GM23338 (cell line): ENCODE measurements at regions not wholly inside any gene's neighbourhood (a gene's known extent, or its start where the extent isn't known, plus 50 kb on each side); places are given as distances from the start of the nearest gene placed in this dataset.

ENCODE experiments used
- ATAC-seq: fragments of 200-7000 bp; cut with Tn5 transposase; 3 replicates; pipeline ENCODE4 v1.9.1; 2020
- DNase-seq: peaks from one replicate; pipeline ENCODE4 v3.0.0-alpha.2; 2015; ENCODE audit warnings: low spot score
- H2AFZ ChIP-seq: fragments of 200-600 bp; sonication (generic); 2 replicates; pipeline ENCODE4 v1.8.0; 2016; ENCODE audit warnings: antibody characterized with exemption, mild to moderate bottlenecking, moderate library complexity
- H3F3A ChIP-seq: fragments of 200-600 bp; sonication (generic); replicated peaks from 2 replicates; pipeline ENCODE4 v1.8.0; 2017; ENCODE audit warnings: antibody characterized with exemption, mixed run types, low read depth
- H3K27ac ChIP-seq: fragments of 200-600 bp; sonication (generic); 2 replicates; pipeline ENCODE4 v1.6.1; 2016; ENCODE audit warnings: low read depth
- H3K27me3 ChIP-seq: fragments of 200-600 bp; sonication (generic); 2 replicates; pipeline ENCODE4 v1.8.0; 2016; ENCODE audit warnings: mild to moderate bottlenecking, mixed run types, moderate library complexity; ENCODE audit not compliant: insufficient read depth
- H3K36me3 ChIP-seq: fragments of 200-600 bp; sonication (generic); 2 replicates; pipeline ENCODE4 v1.8.0; 2016; ENCODE audit warnings: mild to moderate bottlenecking; ENCODE audit not compliant: insufficient read depth
- H3K4me1 ChIP-seq: fragments of 200-600 bp; sonication (generic); 2 replicates; pipeline ENCODE4 v1.8.0; 2016; ENCODE audit warnings: mild to moderate bottlenecking, moderate library complexity; ENCODE audit not compliant: insufficient read depth
- H3K4me2 ChIP-seq: fragments of 200-600 bp; sonication (generic); 2 replicates; pipeline ENCODE4 v1.7.1; 2017; ENCODE audit warnings: mixed run types
- H3K4me3 ChIP-seq: fragments of 200-600 bp; sonication (generic); 2 replicates; pipeline ENCODE4 v1.6.1; 2016; ENCODE audit warnings: mixed run types
- H3K79me2 ChIP-seq: fragments of 200-600 bp; sonication (generic); replicated peaks from 2 replicates; pipeline ENCODE4 v1.8.0; 2017; ENCODE audit warnings: mild to moderate bottlenecking; ENCODE audit not compliant: insufficient read depth
- H3K9me2 ChIP-seq: fragments of 200-600 bp; sonication (generic); 2 replicates; pipeline ENCODE4 v1.8.0; 2017; ENCODE audit not compliant: insufficient read depth
- H4K20me1 ChIP-seq: fragments of 200-600 bp; sonication (generic); replicated peaks from 2 replicates; pipeline ENCODE4 v1.8.0; 2017; ENCODE audit warnings: mild to moderate bottlenecking; ENCODE audit not compliant: insufficient read depth
- H3K27ac Mint-ChIP-seq: 2 replicates; pipeline ENCODE4 v1.8.0; 2020; ENCODE audit warnings: inconsistent platforms, mild to moderate bottlenecking, moderate library complexity, mixed read lengths
- H3K27me3 Mint-ChIP-seq: 3 replicates; pipeline ENCODE4 v1.8.0; 2022; ENCODE audit warnings: low read depth, mild to moderate bottlenecking, moderate library complexity, mixed read lengths, inconsistent platforms; ENCODE audit not compliant: insufficient read depth, poor library complexity
- H3K36me3 Mint-ChIP-seq: 3 replicates; pipeline ENCODE4 v1.8.0; 2021; ENCODE audit warnings: low read depth, mild to moderate bottlenecking, inconsistent platforms, moderate library complexity, mixed read lengths
- H3K4me1 Mint-ChIP-seq: 3 replicates; pipeline ENCODE4 v1.8.0; 2020; ENCODE audit warnings: mild to moderate bottlenecking, inconsistent platforms, mixed read lengths
- H3K4me3 Mint-ChIP-seq: 3 replicates; pipeline ENCODE4 v1.8.0; 2021; ENCODE audit warnings: moderate library complexity, mild to moderate bottlenecking, inconsistent platforms, mixed read lengths
- H3K9me3 Mint-ChIP-seq: 3 replicates; pipeline ENCODE4 v1.8.0; 2020; ENCODE audit warnings: moderate library complexity, mild to moderate bottlenecking, inconsistent platforms, mixed read lengths
- CREB1 ChIP-seq: fragments of 250-450 bp; sonication (Bioruptor Pico); IDR thresholded peaks from 2 replicates; pipeline ENCODE4 v1.5.0; 2020; ENCODE audit warnings: low read depth, mild to moderate bottlenecking, moderate library complexity
- CTCF ChIP-seq, 2 experiments: fragments of 200-600 bp in 1 of 2; sonication (generic) in 1 of 2; conservative IDR thresholded peaks; 2 replicates each; pipeline versions ENCODE4 v1.5.1 to v1.6.1; 2016 to 2017; ENCODE audit warnings: antibody characterized with exemption in 2 of 2, low read depth in 2 of 2, mild to moderate bottlenecking in 2 of 2, moderate library complexity in 1 of 2
- ETS1 ChIP-seq: IDR thresholded peaks from 2 replicates; pipeline ENCODE4 v1.6.1; 2016; ENCODE audit warnings: antibody characterized with exemption
- EZH2 ChIP-seq: fragments of 200-600 bp; sonication (generic); IDR thresholded peaks from one replicate; pipeline ENCODE4 v1.8.0; 2017; ENCODE audit warnings: antibody characterized with exemption, mild to moderate bottlenecking, low read depth; ENCODE audit not compliant: unreplicated experiment
- EZH2phosphoT487 ChIP-seq: fragments of 200-600 bp; sonication (generic); IDR thresholded peaks from one replicate; pipeline ENCODE4 v1.8.1; 2018; ENCODE audit warnings: antibody characterized with exemption; ENCODE audit not compliant: unreplicated experiment
- JUNB ChIP-seq: IDR thresholded peaks from one replicate; pipeline ENCODE4 v1.6.1; 2016; ENCODE audit warnings: antibody characterized with exemption; ENCODE audit not compliant: unreplicated experiment
- NANOG ChIP-seq: IDR thresholded peaks from 2 replicates; pipeline ENCODE4 v1.6.1; 2016; ENCODE audit warnings: antibody characterized with exemption, borderline replicate concordance
- POLR2AphosphoS5 ChIP-seq: IDR thresholded peaks from 2 replicates; pipeline ENCODE4 v1.6.1; 2016; ENCODE audit warnings: antibody characterized with exemption, low read depth
- REST ChIP-seq: IDR thresholded peaks from one replicate; pipeline ENCODE4 v1.6.1; 2018; ENCODE audit warnings: antibody characterized with exemption; ENCODE audit not compliant: unreplicated experiment
- ZNF114 ChIP-seq: fragments of 250-450 bp; sonication (Bioruptor Pico); IDR thresholded peaks from 2 replicates; pipeline ENCODE4 v1.5.0; 2020; ENCODE audit warnings: mild to moderate bottlenecking, moderate library complexity
- ZNF331 ChIP-seq: fragments of 250-450 bp; sonication (Bioruptor Pico); IDR thresholded peaks from 2 replicates; pipeline ENCODE4 v1.5.0; 2020; ENCODE audit warnings: low read depth, mild to moderate bottlenecking, moderate library complexity
- ZNF462 ChIP-seq: fragments of 250-450 bp; sonication (Bioruptor Pico); IDR thresholded peaks from 2 replicates; pipeline ENCODE4 v1.5.0; 2020; ENCODE audit warnings: mild to moderate bottlenecking, moderate library complexity

- H3K9me3 Mint-ChIP-seq, result no peaks in the 10 kb centered on the region
- no peak overlapping the region for H3K4me3 Mint-ChIP-seq
- no peaks in the 10 kb centered on the region for H3K36me3 Mint-ChIP-seq
- H3K4me3 ChIP-seq, result no peak overlapping the region
- H3K27ac Mint-ChIP-seq, result no peak overlapping the region
- peaks cover 28% of the 10 kb centered on the region for H3K4me1 Mint-ChIP-seq
- TF ChIP-seq EZH2, result no peak
- no peak for TF ChIP-seq CTCF (conservative IDR thresholded peaks at IDR 0.05; ENCODE audit: low read depth in 2 of 2)
- TF ChIP-seq POLR2AphosphoS5, result no peak
- no peak for TF ChIP-seq CREB1
- no peak for TF ChIP-seq ETS1
- no peak for TF ChIP-seq ZNF331 (CRISPR knock-in tag)
- TF ChIP-seq NANOG, result no peak
- TF ChIP-seq ZNF462 (CRISPR knock-in tag), result no peak
- TF ChIP-seq ZNF114 (CRISPR knock-in tag), result no peak
- no peak for TF ChIP-seq JUNB
- no peak for TF ChIP-seq REST
- no peak for TF ChIP-seq EZH2phosphoT487
- H4K20me1 ChIP-seq, result no peaks in the 10 kb centered on the region
- no peaks in the 10 kb centered on the region for H3F3A ChIP-seq
- H3K27ac ChIP-seq, result no peak overlapping the region
- no peaks in the 10 kb centered on the region for H3K79me2 ChIP-seq
- 0 out of 2 replicates have a peak, but pooled peaks cover 6% of the 10 kb centered on the region for H3K4me1 ChIP-seq
- no peaks in the 10 kb centered on the region for H3K9me2 ChIP-seq
- H3K27me3 ChIP-seq, result no peaks in the 10 kb centered on the region
- no peaks in the 10 kb centered on the region for H3K36me3 ChIP-seq
- H3K27me3 Mint-ChIP-seq, result peaks cover 2% of the 10 kb centered on the region
- no peak overlapping the region for H3K4me2 ChIP-seq
- no peak overlapping the region for H2AFZ ChIP-seq
- DNase-seq (no peak), ATAC-seq (no peak)
Measured at GRCh38 chr6:90938122-90938521, 351.2 kb upstream of the MAP3K7 start.
